CD4-positive, CD25-positive, alpha-beta regulatory T cell (primary cell): ENCODE measurements at regions not wholly inside any gene's neighbourhood (a gene's known extent, or its start where the extent isn't known, plus 50 kb on each side); places are given as distances from the start of the nearest gene placed in this dataset.
"Not testable (repeated sequence)": the region's sequence is repeated elsewhere in the genome, so short reads cannot be mapped to it uniquely, and the experiment has no call there.

Experiments used
- ATAC-seq, 2 donors: fragments of 150-1000 bp; cut with Tn5 transposase; one replicate each; pipeline ENCODE4 v1.10.0; 2021; ENCODE audit warnings: low read depth in 2 of 2, moderate number of reproducible peaks in 2 of 2, moderate library complexity in 1 of 2
- DNase-seq, 3 donors: peaks; one replicate each; pipeline versions ENCODE4 v3.0.0 to v3.0.0-alpha.2; 2012 to 2022; ENCODE audit warnings: mixed read lengths in 1 of 3
- H3K27ac ChIP-seq: one replicate; pipeline ENCODE4 v1.7.0; 2013; ENCODE audit warnings: mild to moderate bottlenecking, low read length; ENCODE audit not compliant: insufficient read depth, poor library complexity, severe bottlenecking
- H3K27me3 ChIP-seq: one replicate; pipeline ENCODE4 v1.7.0; 2013; ENCODE audit warnings: low read length; ENCODE audit not compliant: control insufficient read depth, insufficient read depth
- H3K36me3 ChIP-seq: one replicate; pipeline ENCODE4 v1.7.0; 2013; ENCODE audit warnings: mild to moderate bottlenecking, low read length, moderate library complexity; ENCODE audit not compliant: control insufficient read depth, insufficient read depth
- H3K4me1 ChIP-seq: 2 replicates; pipeline ENCODE4 v1.7.0; 2013; ENCODE audit warnings: mild to moderate bottlenecking, low read length; ENCODE audit not compliant: insufficient read depth, control insufficient read depth, poor library complexity, severe bottlenecking
- H3K4me3 ChIP-seq: one replicate; pipeline ENCODE4 v1.7.0; 2013; ENCODE audit warnings: low read depth, mild to moderate bottlenecking, low read length, moderate library complexity
- H3K9me3 ChIP-seq, 2 experiments: 1 replicate in 1 of 2; 2 replicates in 1 of 2; pipeline ENCODE4 v1.7.0; 2013; ENCODE audit warnings: low read length in 2 of 2, mild to moderate bottlenecking in 1 of 2, moderate library complexity in 1 of 2; ENCODE audit not compliant: control insufficient read depth in 2 of 2
- H3K27ac Mint-ChIP-seq, 3 donors: one replicate each; pipeline ENCODE4 v1.8.0; 2020 to 2022; ENCODE audit warnings: mild to moderate bottlenecking in 3 of 3, mixed read lengths in 3 of 3, moderate library complexity in 2 of 3
- H3K27me3 Mint-ChIP-seq: one replicate; pipeline ENCODE4 v1.8.0; 2022; ENCODE audit warnings: mild to moderate bottlenecking, mixed read lengths
- H3K36me3 Mint-ChIP-seq: one replicate; pipeline ENCODE4 v1.8.0; 2020; ENCODE audit warnings: mixed read lengths
- H3K4me1 Mint-ChIP-seq, 4 donors: one replicate each; pipeline ENCODE4 v1.8.0; 2020 to 2022; ENCODE audit warnings: mixed read lengths in 4 of 4, mild to moderate bottlenecking in 1 of 4
- H3K4me3 Mint-ChIP-seq, 4 donors: one replicate each; pipeline ENCODE4 v1.8.0; 2020 to 2022; ENCODE audit warnings: mild to moderate bottlenecking in 4 of 4, mixed read lengths in 4 of 4, moderate library complexity in 3 of 4
- H3K9me3 Mint-ChIP-seq, 7 donors: one replicate each; pipeline ENCODE4 v1.8.0; 2020 to 2022; ENCODE audit warnings: mixed read lengths in 7 of 7, mild to moderate bottlenecking in 3 of 7, moderate library complexity in 2 of 7

DNA sequence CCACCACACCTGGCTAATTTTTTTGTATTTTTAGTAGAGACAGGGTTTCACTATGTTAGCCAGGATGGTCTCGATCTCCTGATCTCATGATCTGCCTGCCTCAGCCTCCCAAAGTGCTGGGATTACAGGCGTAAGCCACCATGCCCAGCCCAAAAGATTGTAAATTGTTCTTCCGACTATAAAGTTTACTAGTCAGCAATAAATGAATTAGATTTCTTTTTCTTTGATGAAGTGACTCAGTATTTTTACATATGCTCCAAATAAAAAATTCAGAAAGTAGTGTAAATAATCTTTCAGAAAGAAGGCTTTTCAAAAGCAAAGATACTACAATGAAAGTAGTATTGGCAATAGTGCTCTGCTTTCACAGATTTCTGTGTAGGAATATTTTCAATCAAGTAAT lies 1680.9 kb downstream of the MRPL39 start:
- H3K36me3 ChIP-seq, H3K27me3 Mint-ChIP-seq, H3K27ac ChIP-seq, H3K36me3 Mint-ChIP-seq, H3K27me3 ChIP-seq, H3K4me1 ChIP-seq, H3K4me3 ChIP-seq, H3K27ac Mint-ChIP-seq, ATAC-seq, H3K9me3 ChIP-seq, H3K9me3 Mint-ChIP-seq, H3K4me3 Mint-ChIP-seq, DNase-seq: not testable (repeated sequence)
- peaks cover 4 to 12% (median 7%) of the 10 kb centered on the region in 4 donors for H3K4me1 Mint-ChIP-seq

DNA sequence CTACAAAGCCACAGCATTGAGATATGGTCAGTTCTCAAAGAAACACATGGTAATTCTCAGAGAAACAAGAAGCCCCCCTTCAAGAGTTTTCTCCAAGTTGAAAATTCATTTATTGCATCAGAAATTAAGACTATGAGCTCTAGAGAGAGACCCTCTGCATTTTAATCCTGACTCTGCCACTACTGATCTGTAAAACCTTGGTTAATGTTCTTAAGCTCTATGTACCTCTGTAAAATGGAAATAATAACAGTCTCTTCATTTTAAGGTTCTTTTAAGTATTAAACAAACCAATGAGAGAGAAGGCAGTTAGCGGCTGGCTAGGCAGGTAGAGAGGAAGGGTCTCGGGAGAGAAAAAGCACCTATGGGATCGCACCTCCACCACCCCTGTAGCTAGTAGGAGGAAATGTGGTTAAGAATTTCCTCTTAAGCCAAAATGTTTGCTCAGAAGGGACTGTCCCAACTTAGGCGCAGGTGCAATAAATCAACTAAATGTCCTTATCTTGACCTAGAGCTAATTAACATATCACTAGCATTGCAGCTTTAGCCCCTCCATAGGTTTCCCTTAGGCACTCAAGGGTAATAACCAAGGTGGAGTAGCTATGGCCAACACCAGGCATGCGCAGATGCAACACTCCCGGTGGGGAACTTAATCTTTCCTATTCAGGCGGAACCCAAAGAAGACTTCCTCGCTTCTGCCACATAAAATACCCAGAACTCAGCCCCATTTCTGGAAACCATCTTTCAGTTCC lies 1685.4 kb downstream of the MRPL39 start:
- Mint-ChIP-seq H3K27me3 (no peaks in the 10 kb centered on the region), H3K36me3 (no peaks in the 10 kb centered on the region), H3K4me1 (peaks cover 4 to 15% (median 8%) of the 10 kb centered on the region in 4 donors), H3K27ac (peak overlapping the region in 2 of 3 donors; percentile 42 to 47), H3K9me3 (peaks cover 0 to 8% (median 3%) of the 10 kb centered on the region in 7 donors), H3K4me3 (peak overlapping the region in 1 of 4 donors; percentile 53)
- DNase-seq (peak in 1 of 3 donors; percentile 26), ATAC-seq (no peak)
- no peaks in the 10 kb centered on the region for H3K27me3 ChIP-seq
- H3K4me1 ChIP-seq: no peaks in the 10 kb centered on the region
- peak overlapping the region; percentile 39 for H3K4me3 ChIP-seq
- no peaks in the 10 kb centered on the region for H3K9me3 ChIP-seq
- H3K27ac ChIP-seq: no peak overlapping the region
- H3K36me3 ChIP-seq: no peaks in the 10 kb centered on the region

- Histone ChIP-seq H3K4me1 (no peaks in the 10 kb centered on the region), H3K27ac (no peak overlapping the region), H3K36me3 (no peaks in the 10 kb centered on the region), H3K27me3 (no peaks in the 10 kb centered on the region), H3K9me3 (no peaks in the 10 kb centered on the region), H3K4me3 (no peak overlapping the region)
- Mint-ChIP-seq H3K27ac (no peak overlapping the region), H3K4me3 (no peak overlapping the region), H3K36me3 (no peaks in the 10 kb centered on the region), H3K27me3 (no peaks in the 10 kb centered on the region), H3K4me1 (no peaks in the 10 kb centered on the region), H3K9me3 (peaks cover 0 to 12% (median 5%) of the 10 kb centered on the region in 7 donors)
- ATAC-seq (no peak), DNase-seq (no peak)
Observed at GRCh38 chr21:23900727-23901126, 1706.6 kb downstream of the MRPL39 start.

DNA sequence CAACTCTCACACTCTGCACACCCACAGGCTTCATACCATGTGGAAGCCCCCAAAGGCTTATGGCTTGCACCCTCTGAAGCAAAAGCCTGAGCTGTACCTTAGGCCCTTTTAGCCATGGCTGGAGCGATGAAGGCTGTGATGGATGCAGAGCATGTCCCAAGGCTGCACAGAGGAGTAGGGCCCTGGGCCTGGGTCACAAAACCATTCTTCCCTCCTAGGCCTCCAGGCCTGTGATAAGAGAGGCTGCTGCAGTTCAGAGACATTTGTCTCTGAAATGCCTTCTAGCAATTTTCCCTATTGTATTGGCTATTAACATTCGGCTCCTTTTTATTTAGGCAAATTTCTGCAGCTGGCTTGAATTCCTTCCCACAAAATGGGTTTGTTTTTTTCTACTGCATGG lies 1707.7 kb downstream of the MRPL39 start:
- Histone ChIP-seq H3K4me3 (no peak overlapping the region), H3K27me3 (no peaks in the 10 kb centered on the region), H3K9me3 (no peaks in the 10 kb centered on the region), H3K36me3 (no peaks in the 10 kb centered on the region), H3K4me1 (no peaks in the 10 kb centered on the region), H3K27ac (no peak overlapping the region)
- Mint-ChIP-seq H3K27me3 (no peaks in the 10 kb centered on the region), H3K27ac (no peak overlapping the region), H3K4me3 (no peak overlapping the region), H3K4me1 (no peaks in the 10 kb centered on the region), H3K9me3 (peaks cover 0 to 12% (median 5%) of the 10 kb centered on the region in 7 donors), H3K36me3 (no peaks in the 10 kb centered on the region)
- ATAC-seq (no peak), DNase-seq (no peak)

DNA sequence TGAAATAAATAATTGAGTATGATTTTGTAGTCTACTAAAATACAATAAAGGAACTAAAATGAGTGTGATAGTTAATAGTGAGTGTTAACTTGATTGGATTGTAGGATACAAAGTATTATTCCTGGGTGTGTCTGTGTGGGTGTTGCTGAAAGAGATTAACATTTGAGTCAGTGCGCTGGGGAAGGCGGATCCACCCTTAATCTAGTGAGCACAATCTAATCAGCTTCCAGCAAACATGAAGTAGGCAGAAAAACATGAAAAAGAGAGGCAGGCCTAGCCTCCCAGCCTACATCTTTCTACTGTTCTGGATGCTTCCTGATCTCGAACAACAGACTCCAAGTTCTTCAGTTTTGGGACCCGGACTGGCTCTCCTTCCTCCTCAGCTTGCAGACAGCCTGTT lies 1716.6 kb downstream of the MRPL39 start:
- Mint-ChIP-seq H3K27ac (no peak overlapping the region), H3K9me3 (peaks cover 0 to 3% (median 0%) of the 10 kb centered on the region in 7 donors), H3K27me3 (no peaks in the 10 kb centered on the region), H3K36me3 (no peaks in the 10 kb centered on the region), H3K4me3 (no peak overlapping the region), H3K4me1 (peaks cover 0 to 20% (median 4%) of the 10 kb centered on the region in 4 donors)
- H3K36me3 ChIP-seq: no peaks in the 10 kb centered on the region
- H3K4me3 ChIP-seq: no peak overlapping the region
- no peak for ATAC-seq
- H3K9me3 ChIP-seq: no peaks in the 10 kb centered on the region
- peaks cover 4% of the 10 kb centered on the region for H3K4me1 ChIP-seq
- no peak overlapping the region for H3K27ac ChIP-seq
- DNase-seq: no peak
- H3K27me3 ChIP-seq: no peaks in the 10 kb centered on the region

DNA sequence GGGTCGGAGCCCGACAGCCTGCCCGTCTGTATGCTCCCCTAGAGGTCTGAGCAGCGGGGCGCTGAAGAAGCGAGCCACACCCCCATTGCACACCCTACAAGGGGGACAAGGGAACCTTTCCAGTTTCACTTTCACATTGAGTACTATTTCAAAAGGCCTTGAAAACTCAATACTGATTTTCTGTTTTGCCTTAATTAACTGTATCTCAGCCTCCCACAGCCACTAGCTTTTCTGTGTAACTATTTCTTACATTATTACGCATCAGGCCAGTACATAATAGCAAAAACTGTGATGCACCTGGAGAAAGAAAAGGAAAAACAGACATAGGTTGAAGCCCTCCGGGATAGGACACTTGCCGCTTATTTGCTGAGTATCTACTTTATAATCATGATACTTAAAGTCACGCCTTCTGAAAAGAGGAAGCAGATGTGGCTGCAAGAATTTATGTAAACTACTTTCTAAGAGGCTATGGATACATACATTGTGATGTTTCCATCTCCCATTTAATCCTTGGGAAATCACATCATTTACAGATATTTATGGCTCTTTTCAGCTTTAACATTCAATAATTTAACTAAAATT lies 1719.5 kb downstream of the MRPL39 start:
- peaks cover 0 to 20% (median 4%) of the 10 kb centered on the region in 4 donors for H3K4me1 Mint-ChIP-seq
- H3K9me3 ChIP-seq: no peaks in the 10 kb centered on the region
- H3K27ac ChIP-seq: peak overlapping the region; percentile 55
- no peaks in the 10 kb centered on the region for H3K27me3 ChIP-seq
- peak overlapping the region; percentile 76 to 93 (median 86) for H3K4me3 Mint-ChIP-seq
- no peaks in the 10 kb centered on the region for H3K27me3 Mint-ChIP-seq
- H3K27ac Mint-ChIP-seq: peak overlapping the region; percentile 71 to 85 (median 84)
- H3K36me3 Mint-ChIP-seq: no peaks in the 10 kb centered on the region
- H3K36me3 ChIP-seq: no peaks in the 10 kb centered on the region
- ATAC-seq (peak; percentile 79 to 81), DNase-seq (peak; percentile 3 to 72 (median 38))
- peaks cover 4% of the 10 kb centered on the region for H3K4me1 ChIP-seq
- H3K4me3 ChIP-seq: peak overlapping the region; percentile 87
- H3K9me3 Mint-ChIP-seq: peaks cover 0 to 4% (median 0%) of the 10 kb centered on the region in 7 donors

DNA sequence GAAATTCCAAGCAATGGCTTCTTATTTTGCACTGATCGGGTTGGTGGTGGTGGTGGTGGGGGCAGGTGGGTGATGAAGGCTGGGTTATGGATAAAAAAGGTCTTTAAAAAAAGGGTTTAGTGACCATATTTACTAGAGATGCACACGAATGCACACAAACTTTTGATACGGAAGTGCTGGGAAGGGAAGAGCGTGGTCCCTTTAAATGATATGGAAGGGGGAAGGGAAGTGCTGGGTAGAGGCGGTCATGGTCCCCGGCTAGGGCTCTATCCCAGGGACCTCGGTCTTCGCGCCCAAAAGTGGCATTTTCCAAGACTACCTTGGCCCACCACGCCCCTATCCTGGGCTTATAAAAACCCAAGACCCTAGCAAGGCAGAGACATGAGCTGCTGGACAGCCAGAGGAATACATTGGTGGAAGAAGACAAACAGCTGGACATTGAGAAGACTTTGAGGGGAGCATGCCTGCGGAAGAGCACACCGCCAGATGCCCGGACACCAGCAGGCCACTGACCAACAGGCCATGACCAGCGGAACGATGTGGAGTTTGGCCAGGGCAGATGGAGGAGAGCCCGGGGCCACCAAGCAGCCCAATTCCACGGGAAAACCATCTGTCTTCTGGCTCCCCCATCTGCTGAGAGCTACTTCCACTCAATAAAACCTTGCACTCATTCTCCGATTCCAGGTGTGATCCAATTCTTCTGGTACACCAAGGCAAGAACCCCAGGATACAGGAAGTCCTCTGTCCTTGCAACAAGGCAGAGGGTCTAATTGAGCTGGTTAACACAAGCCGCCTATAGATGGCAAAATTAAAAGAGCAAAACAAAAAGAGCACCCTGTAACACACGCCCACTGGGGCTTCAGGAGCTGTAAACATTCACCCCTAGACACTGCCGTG lies 1720.2 kb downstream of the MRPL39 start:
- no peak for ATAC-seq
- peak overlapping the region; percentile 84 to 97 (median 85) for H3K27ac Mint-ChIP-seq
- H3K9me3 Mint-ChIP-seq: peaks cover 0 to 6% (median 0%) of the 10 kb centered on the region in 7 donors
- DNase-seq: no peak
- H3K27me3 ChIP-seq: no peaks in the 10 kb centered on the region
- H3K9me3 ChIP-seq: no peaks in the 10 kb centered on the region
- H3K36me3 Mint-ChIP-seq: no peaks in the 10 kb centered on the region
- no peaks in the 10 kb centered on the region for H3K27me3 Mint-ChIP-seq
- H3K4me3 Mint-ChIP-seq: peak overlapping the region; percentile 76 to 93 (median 86)
- H3K4me1 ChIP-seq: peaks cover 4% of the 10 kb centered on the region
- no peak overlapping the region for H3K27ac ChIP-seq
- H3K4me1 Mint-ChIP-seq: peaks cover 0 to 20% (median 4%) of the 10 kb centered on the region in 4 donors
- H3K36me3 ChIP-seq: no peaks in the 10 kb centered on the region
- peak overlapping the region; percentile 87 for H3K4me3 ChIP-seq
